ENCODE measurements at regions not wholly inside any gene's neighbourhood (a gene's known extent, or its start where the extent isn't known, plus 50 kb on each side); places are given as distances from the start of the nearest gene placed in this dataset.

- no peak for DNase-seq
These were observed 662.1 kb downstream of the FRK start for GRCh38 chr6:115398607-115399006.

DNA sequence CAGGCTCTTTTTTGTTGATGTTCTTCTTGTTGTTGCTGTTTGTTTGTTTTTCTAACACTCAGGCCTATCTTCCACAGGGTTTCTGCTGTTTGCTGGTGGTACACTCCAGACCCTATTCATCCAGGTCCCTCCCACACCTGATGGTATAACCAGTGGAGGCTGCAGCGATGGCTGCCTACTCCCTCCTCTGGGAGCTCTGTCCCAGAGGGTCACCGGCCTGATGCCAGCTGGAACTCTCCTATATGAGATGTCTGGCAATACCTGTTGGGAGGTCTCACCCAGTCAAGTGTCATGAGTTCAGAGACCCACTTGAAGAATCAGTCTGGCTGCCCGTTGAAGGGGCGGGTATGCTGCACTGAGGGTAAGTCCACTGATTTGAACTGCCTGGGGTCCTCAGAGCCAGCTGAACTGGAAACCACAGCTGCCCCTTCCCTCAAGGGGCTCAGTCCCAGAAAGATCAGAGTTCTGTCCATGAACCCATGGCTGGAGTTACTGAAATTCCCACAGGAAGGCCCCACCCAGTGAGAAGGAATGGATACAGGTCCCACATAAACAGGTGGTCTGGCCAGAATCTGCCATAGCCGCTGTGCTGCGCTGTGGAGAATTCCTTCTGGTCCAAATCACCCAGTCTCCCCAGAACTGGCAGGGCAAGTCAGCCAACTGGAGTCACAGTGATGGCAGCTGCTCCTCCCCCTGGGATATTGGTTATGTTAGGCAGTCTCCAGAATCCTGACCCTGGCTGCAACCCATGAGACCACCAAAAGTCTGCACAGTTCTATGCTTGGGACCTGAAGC lies 664.4 kb downstream of the FRK start:
- DNase-seq, result no peak

DNA sequence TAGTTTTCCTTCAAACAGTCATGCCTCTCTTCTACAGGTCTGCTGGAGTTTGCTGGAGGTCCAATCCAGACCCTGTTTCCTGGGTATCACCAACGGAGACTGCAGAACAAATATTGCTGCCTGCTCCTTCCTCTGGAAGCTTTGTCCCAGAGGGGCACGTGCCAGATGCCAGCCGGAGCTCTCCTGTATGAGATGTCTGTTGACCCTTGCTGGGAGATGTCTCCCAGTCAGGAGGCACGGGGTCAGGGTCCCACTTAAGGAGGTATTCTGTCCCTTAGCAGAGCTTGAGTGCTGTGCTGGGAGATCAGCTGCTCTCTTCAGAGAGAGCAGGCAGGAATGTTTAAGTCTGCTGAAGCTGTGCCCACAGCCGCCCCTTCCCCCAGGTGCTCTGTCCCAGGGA lies 666.9 kb downstream of the FRK start:
- no peak for DNase-seq

- no peak for DNase-seq
These were observed 690.5 kb downstream of the FRK start for GRCh38 chr6:115370202-115370601.

DNA sequence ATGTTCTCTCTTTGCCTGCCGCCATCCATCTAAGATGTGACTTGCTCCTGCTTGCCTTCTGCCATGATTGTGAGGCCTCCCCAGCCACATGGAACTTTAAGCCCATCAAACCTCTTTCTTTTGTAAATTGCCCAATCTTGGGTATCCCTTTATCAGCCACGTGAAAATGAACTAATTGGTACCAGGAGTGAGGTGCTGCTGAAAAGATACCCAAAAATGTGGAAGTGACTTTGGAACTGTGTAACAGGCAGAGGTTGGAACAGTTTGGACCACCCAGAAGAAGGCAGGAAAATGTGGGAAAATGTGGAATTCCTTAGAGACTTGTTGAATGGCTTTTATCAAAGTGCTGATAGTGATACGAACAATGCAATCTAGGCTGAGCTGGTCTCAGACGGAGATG lies 694.9 kb downstream of the FRK start:
- DNase-seq, result no peak

DNA sequence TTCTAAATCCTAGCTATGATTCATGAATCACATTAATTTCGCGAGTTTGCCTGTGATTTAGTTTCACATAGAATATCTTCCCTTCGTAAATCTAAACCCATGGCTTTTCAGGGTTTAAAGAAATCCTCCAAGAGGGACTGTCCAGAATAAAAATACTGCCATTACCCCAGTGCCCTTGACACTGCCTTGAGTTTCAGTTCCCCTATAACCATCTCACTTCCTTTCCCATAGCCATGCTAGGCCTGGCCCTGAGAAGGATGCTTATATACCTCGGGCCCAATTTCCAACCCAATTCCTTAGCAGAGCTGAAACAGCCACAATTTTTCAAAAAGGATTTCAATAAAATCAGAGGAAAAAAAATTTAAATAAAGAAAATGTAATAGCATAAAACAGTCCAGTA lies 697.3 kb downstream of the FRK start:
- DNase-seq, result no peak

GRCh38 chr6:115362234-115362633 lies 698.5 kb downstream of the FRK start:
- DNase-seq, result no peak

- no peak for DNase-seq
These were observed 699.9 kb downstream of the FRK start for GRCh38 chr6:115360602-115361325.

DNA sequence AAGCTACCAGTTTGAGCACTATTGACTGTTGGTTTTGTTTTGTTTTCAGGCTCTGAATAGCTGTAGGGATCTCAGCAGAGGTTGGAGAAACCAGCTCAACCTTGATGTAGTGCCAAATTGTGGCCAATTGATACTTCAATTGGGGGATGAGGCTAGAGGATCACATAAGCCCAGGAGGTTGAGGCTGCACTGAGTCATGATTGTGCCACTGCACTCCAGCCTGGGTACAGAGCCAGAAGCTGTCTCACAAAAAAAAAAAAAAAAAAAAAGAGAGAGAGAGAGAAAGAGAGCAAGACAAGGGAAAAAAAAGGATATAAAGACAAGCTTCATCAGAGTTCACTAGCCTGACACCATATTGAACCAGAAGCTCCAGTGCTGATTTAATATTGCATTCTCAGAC lies 702.1 kb downstream of the FRK start:
- no peak for DNase-seq

GRCh38 chr6:115356371-115356770 lies 704.3 kb downstream of the FRK start:
- DNase-seq, result no peak

DNA sequence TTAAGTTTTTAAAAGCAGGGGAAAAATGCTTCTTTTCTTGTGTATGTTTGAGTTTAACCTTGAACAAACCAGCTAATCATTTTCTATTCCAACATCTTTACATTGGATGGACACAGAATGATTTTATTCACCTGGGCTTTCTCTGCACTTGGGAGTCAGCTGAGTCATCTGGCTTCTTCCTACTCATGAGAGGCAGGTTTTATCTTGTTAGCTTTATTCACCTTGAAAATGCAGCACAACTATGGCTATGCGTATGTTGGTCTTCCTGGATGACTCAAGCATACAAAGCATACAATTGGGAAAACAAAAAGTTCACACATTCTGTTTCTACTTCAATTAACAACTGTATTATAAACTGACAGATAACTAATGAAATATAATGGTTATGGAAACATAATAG lies 737.7 kb downstream of the FRK start:
- no peak for DNase-seq

- DNase-seq, result no peak
These were observed 740.9 kb downstream of the FRK start for GRCh38 chr6:115319823-115320222.

GRCh38 chr6:115310156-115310555 lies 750.5 kb downstream of the FRK start:
- no peak for DNase-seq

DNA sequence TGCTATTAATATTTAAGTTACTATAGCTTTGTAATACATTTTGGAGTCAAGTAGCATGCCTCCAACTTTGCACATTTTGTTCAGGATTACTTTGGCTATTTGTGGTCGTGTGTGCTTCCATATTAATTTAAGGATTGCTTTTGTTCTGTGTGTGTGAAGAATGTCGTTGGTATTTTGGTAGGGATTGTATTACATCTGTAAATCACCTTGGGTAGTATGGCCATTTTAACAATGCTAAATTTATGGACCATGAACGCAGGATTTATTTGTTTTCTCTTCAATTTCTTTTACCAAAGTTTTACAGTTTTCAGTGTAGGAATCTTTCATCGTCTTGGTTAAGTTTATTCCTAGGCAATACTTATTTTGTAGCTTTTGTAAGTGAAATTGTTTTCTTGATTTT lies 758.0 kb downstream of the FRK start:
- DNase-seq, result no peak

- no peak for DNase-seq
These were observed 773.2 kb downstream of the FRK start for GRCh38 chr6:115287467-115287866.

DNA sequence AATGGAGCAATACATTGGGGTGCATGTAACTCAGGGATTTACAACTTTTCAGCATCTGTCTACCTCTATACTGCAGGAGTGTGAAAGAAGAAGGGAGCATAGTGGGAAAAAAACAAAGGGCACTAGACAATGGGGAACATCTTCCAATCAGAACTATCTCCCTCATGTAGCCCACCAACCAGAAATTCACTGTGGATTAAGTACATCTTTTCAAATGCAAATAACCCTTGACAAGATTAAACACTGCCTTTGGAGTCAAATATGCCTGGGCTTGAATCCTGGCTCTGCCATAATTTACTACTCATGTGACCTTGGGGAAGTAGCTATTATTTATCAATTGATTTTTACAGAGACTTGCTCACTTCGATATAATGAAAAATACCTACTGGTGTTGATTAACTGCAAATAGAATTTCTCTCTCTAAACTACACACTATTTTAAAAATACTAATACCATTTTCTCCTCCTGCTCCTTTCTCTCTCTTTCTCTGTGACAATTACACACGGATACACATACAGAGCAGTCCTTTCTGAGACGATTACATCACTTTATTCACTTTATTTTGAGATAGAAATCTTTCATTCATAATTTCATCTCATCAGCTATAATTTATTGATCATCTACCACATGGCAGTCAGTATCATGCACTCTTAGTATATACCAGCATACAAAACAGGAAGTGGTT lies 783.7 kb downstream of the FRK start:
- no peak for DNase-seq

GRCh38 chr6:115272311-115272710 lies 788.4 kb downstream of the FRK start:
- no peak for DNase-seq

DNA sequence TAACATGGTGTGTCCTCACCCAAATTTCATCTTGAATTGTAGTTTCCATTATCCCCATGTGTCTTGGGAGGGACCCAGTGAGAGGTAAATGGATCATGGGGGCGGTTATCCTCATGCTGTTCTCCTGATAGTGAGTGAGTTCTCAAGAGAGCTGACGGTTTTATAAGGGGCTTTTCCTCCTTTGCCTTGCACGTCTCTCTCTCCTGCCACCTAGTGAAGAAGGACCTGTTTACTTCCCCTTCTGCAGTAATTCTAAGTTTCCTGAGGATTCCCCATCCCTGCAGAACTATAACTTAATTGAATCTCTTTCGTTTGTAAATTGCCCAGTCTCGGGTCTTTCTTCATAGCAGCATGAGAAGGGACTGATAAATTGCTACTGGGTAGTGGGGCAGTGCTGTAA lies 789.3 kb downstream of the FRK start:
- no peak for DNase-seq

DNA sequence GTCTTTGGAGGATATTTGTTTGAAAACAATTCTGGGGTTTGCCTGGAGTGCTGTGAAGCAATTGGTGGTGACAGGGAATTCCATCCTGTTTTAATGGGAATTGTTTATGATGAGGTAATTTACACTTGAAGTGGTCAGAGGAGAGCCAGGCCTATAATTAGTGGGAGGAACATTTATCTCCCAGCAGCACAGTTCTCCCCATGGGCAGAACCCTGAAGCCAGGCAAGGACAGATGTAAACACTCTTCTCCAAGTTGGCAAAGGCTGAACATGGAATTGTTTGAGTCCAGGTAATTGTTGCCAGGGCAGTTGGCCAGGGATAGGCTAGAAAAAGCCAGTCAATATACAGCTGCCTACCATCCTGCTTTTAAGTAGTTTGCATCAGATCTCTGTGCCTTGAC lies 789.7 kb downstream of the FRK start:
- no peak for DNase-seq

GRCh38 chr6:115241373-115241772 lies 819.3 kb downstream of the FRK start:
- no peak for DNase-seq

GRCh38 chr6:115221198-115221597 lies 839.5 kb downstream of the FRK start:
- no peak for DNase-seq

- DNase-seq, result no peak
These were observed 840.0 kb downstream of the FRK start for GRCh38 chr6:115220551-115221159.

DNA sequence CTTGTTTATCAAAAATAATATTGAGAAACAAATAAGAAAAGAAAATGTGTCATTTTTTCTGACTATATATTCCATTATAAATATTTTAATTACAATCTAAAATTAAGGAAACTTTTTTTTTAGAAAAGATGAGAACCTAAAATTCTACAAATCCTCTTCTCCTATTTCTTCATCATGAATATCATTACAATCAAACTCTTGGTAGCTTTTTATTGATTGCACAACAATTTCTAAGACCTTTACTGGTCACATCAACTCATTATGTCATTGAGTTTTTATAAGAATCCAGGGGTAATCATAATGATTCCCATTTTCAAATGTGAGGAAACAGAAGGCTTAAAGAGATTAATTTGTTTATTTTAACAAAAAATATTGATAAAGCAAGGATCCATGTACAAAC lies 841.0 kb downstream of the FRK start:
- DNase-seq, result no peak

Data from suppressor macrophage (primary cell).